Renal cortical epithelial cell (primary cell): ENCODE measurements at regions not wholly inside any gene's neighbourhood (a gene's known extent, or its start where the extent isn't known, plus 50 kb on each side); places are given as distances from the start of the nearest gene placed in this dataset.
A peak's percentile ranks its signal among the peaks of the same experiment; 100 is the strongest.
"Not testable (repeated sequence)": the region's sequence is repeated elsewhere in the genome, so short reads cannot be mapped to it uniquely, and the experiment has no call there.

Experiments used
- DNase-seq: peaks from one replicate; pipeline ENCODE4 v3.0.0-alpha.2; 2011; ENCODE audit warnings: low read depth

- DNase-seq = peak; percentile 33
Measured at GRCh38 chr1:238466459-238466858, 575.7 kb upstream of the ZP4 start.

GRCh38 chr1:238465449-238465848 is 574.7 kb upstream of the ZP4 start:
- no peak for DNase-seq

- DNase-seq = no peak
Measured at GRCh38 chr1:238458899-238459298, 568.2 kb upstream of the ZP4 start.

GRCh38 chr1:238457610-238458009 is 566.9 kb upstream of the ZP4 start:
- DNase-seq = no peak

GRCh38 chr1:238451781-238452310 is 561.1 kb upstream of the ZP4 start:
- DNase-seq = no peak

- no peak for DNase-seq
Measured at GRCh38 chr1:238450976-238451375, 560.3 kb upstream of the ZP4 start.

- DNase-seq = no peak
Measured at GRCh38 chr1:238443687-238444086, 553.0 kb upstream of the ZP4 start.

- peak; percentile 26 for DNase-seq
Measured at GRCh38 chr1:238439511-238439910, 548.8 kb upstream of the ZP4 start.

- DNase-seq = peak; percentile 82
Measured at GRCh38 chr1:238438311-238439270, 547.9 kb upstream of the ZP4 start.

GRCh38 chr1:238429703-238430102 is 539.0 kb upstream of the ZP4 start:
- not testable (repeated sequence) for DNase-seq

- no peak for DNase-seq
Measured at GRCh38 chr1:238419209-238419608, 528.5 kb upstream of the ZP4 start.

- DNase-seq = peak; percentile 85
Measured at GRCh38 chr1:238409932-238410331, 519.2 kb upstream of the ZP4 start.

- peak; percentile 99 for DNase-seq
Measured at GRCh38 chr1:238409191-238409850, 518.6 kb upstream of the ZP4 start.

- no peak for DNase-seq
Measured at GRCh38 chr1:238408737-238409136, 518.0 kb upstream of the ZP4 start.

- DNase-seq = no peak
Measured at GRCh38 chr1:238406098-238406860, 515.6 kb upstream of the ZP4 start.

- DNase-seq = no peak
Measured at GRCh38 chr1:238404921-238405320, 514.2 kb upstream of the ZP4 start.

GRCh38 chr1:238404481-238404880 is 513.8 kb upstream of the ZP4 start:
- no peak for DNase-seq

GRCh38 chr1:238401144-238401543 is 510.4 kb upstream of the ZP4 start:
- DNase-seq = no peak

- no peak for DNase-seq
Measured at GRCh38 chr1:238399558-238399957, 508.8 kb upstream of the ZP4 start.

GRCh38 chr1:238396140-238396539 is 505.4 kb upstream of the ZP4 start:
- DNase-seq = no peak

GRCh38 chr1:238384381-238384780 is 493.7 kb upstream of the ZP4 start:
- no peak for DNase-seq

GRCh38 chr1:238380167-238380566 is 489.4 kb upstream of the ZP4 start:
- DNase-seq = no peak
